K562 (cell line): ENCODE measurements at regions not wholly inside any gene's neighbourhood (a gene's known extent, or its start where the extent isn't known, plus 50 kb on each side); places are given as distances from the start of the nearest gene placed in this dataset.

Experiments
- ZNF707 ChIP-seq: fragments of 250-450 bp; sonication (Bioruptor Pico); conservative IDR thresholded peaks from 2 replicates; pipeline ENCODE4 v1.8.0; 2022; ENCODE audit warnings: inconsistent platforms, mild to moderate bottlenecking, moderate library complexity
- TF ChIP-seq, protein P1 (sequence below): fragments of 200-600 bp; sonication (generic); IDR thresholded peaks from one replicate; pipeline ENCODE4 v1.6.1; 2012; ENCODE audit warnings: mild to moderate bottlenecking, low read depth, low read length, inconsistent platforms

DNA sequence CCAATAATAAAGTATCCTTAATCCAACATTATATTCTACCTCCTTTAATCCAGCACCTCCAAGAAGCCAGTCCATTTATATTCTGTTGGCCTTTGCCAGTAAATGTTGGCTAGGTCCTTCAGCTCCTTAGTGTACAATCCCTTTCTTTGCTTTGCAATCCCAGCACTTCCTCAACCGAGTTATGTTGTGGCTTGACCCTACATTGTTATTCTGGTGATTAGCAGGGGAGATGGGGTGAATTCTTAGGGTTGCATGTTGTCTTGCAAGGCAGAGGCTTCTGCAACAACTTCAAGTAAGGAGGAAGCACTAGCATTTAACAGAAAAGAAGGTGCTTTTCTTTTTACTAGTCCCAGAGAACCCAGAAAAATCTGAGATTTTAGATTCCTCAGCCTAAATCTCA lies 127.2 kb downstream of the CD47 start (continued):
- TF ChIP-seq, protein P1, sequence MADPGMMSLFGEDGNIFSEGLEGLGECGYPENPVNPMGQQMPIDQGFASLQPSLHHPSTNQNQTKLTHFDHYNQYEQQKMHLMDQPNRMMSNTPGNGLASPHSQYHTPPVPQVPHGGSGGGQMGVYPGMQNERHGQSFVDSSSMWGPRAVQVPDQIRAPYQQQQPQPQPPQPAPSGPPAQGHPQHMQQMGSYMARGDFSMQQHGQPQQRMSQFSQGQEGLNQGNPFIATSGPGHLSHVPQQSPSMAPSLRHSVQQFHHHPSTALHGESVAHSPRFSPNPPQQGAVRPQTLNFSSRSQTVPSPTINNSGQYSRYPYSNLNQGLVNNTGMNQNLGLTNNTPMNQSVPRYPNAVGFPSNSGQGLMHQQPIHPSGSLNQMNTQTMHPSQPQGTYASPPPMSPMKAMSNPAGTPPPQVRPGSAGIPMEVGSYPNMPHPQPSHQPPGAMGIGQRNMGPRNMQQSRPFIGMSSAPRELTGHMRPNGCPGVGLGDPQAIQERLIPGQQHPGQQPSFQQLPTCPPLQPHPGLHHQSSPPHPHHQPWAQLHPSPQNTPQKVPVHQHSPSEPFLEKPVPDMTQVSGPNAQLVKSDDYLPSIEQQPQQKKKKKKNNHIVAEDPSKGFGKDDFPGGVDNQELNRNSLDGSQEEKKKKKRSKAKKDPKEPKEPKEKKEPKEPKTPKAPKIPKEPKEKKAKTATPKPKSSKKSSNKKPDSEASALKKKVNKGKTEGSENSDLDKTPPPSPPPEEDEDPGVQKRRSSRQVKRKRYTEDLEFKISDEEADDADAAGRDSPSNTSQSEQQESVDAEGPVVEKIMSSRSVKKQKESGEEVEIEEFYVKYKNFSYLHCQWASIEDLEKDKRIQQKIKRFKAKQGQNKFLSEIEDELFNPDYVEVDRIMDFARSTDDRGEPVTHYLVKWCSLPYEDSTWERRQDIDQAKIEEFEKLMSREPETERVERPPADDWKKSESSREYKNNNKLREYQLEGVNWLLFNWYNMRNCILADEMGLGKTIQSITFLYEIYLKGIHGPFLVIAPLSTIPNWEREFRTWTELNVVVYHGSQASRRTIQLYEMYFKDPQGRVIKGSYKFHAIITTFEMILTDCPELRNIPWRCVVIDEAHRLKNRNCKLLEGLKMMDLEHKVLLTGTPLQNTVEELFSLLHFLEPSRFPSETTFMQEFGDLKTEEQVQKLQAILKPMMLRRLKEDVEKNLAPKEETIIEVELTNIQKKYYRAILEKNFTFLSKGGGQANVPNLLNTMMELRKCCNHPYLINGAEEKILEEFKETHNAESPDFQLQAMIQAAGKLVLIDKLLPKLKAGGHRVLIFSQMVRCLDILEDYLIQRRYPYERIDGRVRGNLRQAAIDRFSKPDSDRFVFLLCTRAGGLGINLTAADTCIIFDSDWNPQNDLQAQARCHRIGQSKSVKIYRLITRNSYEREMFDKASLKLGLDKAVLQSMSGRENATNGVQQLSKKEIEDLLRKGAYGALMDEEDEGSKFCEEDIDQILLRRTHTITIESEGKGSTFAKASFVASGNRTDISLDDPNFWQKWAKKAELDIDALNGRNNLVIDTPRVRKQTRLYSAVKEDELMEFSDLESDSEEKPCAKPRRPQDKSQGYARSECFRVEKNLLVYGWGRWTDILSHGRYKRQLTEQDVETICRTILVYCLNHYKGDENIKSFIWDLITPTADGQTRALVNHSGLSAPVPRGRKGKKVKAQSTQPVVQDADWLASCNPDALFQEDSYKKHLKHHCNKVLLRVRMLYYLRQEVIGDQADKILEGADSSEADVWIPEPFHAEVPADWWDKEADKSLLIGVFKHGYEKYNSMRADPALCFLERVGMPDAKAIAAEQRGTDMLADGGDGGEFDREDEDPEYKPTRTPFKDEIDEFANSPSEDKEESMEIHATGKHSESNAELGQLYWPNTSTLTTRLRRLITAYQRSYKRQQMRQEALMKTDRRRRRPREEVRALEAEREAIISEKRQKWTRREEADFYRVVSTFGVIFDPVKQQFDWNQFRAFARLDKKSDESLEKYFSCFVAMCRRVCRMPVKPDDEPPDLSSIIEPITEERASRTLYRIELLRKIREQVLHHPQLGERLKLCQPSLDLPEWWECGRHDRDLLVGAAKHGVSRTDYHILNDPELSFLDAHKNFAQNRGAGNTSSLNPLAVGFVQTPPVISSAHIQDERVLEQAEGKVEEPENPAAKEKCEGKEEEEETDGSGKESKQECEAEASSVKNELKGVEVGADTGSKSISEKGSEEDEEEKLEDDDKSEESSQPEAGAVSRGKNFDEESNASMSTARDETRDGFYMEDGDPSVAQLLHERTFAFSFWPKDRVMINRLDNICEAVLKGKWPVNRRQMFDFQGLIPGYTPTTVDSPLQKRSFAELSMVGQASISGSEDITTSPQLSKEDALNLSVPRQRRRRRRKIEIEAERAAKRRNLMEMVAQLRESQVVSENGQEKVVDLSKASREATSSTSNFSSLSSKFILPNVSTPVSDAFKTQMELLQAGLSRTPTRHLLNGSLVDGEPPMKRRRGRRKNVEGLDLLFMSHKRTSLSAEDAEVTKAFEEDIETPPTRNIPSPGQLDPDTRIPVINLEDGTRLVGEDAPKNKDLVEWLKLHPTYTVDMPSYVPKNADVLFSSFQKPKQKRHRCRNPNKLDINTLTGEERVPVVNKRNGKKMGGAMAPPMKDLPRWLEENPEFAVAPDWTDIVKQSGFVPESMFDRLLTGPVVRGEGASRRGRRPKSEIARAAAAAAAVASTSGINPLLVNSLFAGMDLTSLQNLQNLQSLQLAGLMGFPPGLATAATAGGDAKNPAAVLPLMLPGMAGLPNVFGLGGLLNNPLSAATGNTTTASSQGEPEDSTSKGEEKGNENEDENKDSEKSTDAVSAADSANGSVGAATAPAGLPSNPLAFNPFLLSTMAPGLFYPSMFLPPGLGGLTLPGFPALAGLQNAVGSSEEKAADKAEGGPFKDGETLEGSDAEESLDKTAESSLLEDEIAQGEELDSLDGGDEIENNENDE, result no peak
- no peak for TF ChIP-seq ZNF707 (CRISPR knock-in tag)
- TF ChIP-seq, all 486 proteins: peak for 0
